ENCODE measurements at regions not wholly inside any gene's neighbourhood (a gene's known extent, or its start where the extent isn't known, plus 50 kb on each side); places are given as distances from the start of the nearest gene placed in this dataset.

- TF ChIP-seq, protein P1, sequence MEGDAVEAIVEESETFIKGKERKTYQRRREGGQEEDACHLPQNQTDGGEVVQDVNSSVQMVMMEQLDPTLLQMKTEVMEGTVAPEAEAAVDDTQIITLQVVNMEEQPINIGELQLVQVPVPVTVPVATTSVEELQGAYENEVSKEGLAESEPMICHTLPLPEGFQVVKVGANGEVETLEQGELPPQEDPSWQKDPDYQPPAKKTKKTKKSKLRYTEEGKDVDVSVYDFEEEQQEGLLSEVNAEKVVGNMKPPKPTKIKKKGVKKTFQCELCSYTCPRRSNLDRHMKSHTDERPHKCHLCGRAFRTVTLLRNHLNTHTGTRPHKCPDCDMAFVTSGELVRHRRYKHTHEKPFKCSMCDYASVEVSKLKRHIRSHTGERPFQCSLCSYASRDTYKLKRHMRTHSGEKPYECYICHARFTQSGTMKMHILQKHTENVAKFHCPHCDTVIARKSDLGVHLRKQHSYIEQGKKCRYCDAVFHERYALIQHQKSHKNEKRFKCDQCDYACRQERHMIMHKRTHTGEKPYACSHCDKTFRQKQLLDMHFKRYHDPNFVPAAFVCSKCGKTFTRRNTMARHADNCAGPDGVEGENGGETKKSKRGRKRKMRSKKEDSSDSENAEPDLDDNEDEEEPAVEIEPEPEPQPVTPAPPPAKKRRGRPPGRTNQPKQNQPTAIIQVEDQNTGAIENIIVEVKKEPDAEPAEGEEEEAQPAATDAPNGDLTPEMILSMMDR (IDR thresholded peaks at IDR 0.05; ENCODE audit: extremely low read depth in 1 of 2, insufficient read depth in 1 of 2, low read depth in 1 of 2, low read length in 2 of 2), result no peak
- TF ChIP-seq GATA2 (IDR thresholded peaks at IDR 0.05; ENCODE audit: insufficient read depth, insufficient read length, low read depth, low read length) (no peak), EZH2 (IDR thresholded peaks at IDR 0.05; ENCODE audit: borderline replicate concordance, low read depth, low read length, severe bottlenecking) (no peak), MAX (IDR thresholded peaks at IDR 0.05; ENCODE audit: insufficient read depth, insufficient read length) (no peak), POLR2A (IDR thresholded peaks at IDR 0.05; ENCODE audit: low read depth, low read length) (no peak), JUN (IDR thresholded peaks at IDR 0.05; ENCODE audit: borderline replicate concordance, insufficient read depth, insufficient read length, low read depth) (no peak), POLR2AphosphoS5 (IDR thresholded peaks at IDR 0.05; ENCODE audit: insufficient read depth, low read depth, low read length) (no peak), FOS (IDR thresholded peaks at IDR 0.05; ENCODE audit: borderline replicate concordance, insufficient read depth, low read length) (no peak)
Observed at GRCh38 chr7:94236960-94237359, 157.7 kb upstream of the COL1A2 start.
